RWPE2 (cell line): ENCODE measurements at regions not wholly inside any gene's neighbourhood (a gene's known extent, or its start where the extent isn't known, plus 50 kb on each side); places are given as distances from the start of the nearest gene placed in this dataset.

Experiments
- ATAC-seq: fragments of 200-7000 bp; cut with Tn5 transposase; 3 replicates; pipeline ENCODE4 v1.9.1; 2021; ENCODE audit warnings: low read depth
- DNase-seq: peaks from one replicate; pipeline ENCODE4 v3.0.0-alpha.2; 2020; ENCODE audit warnings: low spot score
- H3K27ac ChIP-seq: fragments of 450-650 bp; 2 replicates; pipeline ENCODE4 v1.5.1; 2017; ENCODE audit warnings: mild to moderate bottlenecking; ENCODE audit not compliant: poor library complexity, severe bottlenecking
- H3K27me3 ChIP-seq: fragments of 250-450 bp; sonication (Bioruptor Pico); 2 replicates; pipeline ENCODE4 v1.5.1; 2021; ENCODE audit warnings: mild to moderate bottlenecking, moderate library complexity; ENCODE audit not compliant: insufficient read depth, poor library complexity, severe bottlenecking
- H3K36me3 ChIP-seq: fragments of 250-450 bp; sonication (Bioruptor Pico); 2 replicates; pipeline ENCODE4 v1.5.1; 2020; ENCODE audit warnings: low read depth, mild to moderate bottlenecking, moderate library complexity
- H3K4me1 ChIP-seq: fragments of 250-450 bp; sonication (Bioruptor Pico); 2 replicates; pipeline ENCODE4 v1.5.1; 2021; ENCODE audit warnings: mild to moderate bottlenecking, moderate library complexity; ENCODE audit not compliant: insufficient read depth, poor library complexity, severe bottlenecking
- H3K4me3 ChIP-seq: fragments of 250-450 bp; sonication (Bioruptor Pico); 2 replicates; pipeline ENCODE4 v1.5.1; 2021; ENCODE audit warnings: mild to moderate bottlenecking, moderate library complexity; ENCODE audit not compliant: severe bottlenecking
- H3K9me3 ChIP-seq: fragments of 250-450 bp; sonication (Bioruptor Pico); 2 replicates; pipeline ENCODE4 v1.5.1; 2021; ENCODE audit warnings: mild to moderate bottlenecking, moderate library complexity; ENCODE audit not compliant: severe bottlenecking
- TF ChIP-seq, protein P1 (sequence below): fragments of 450-650 bp; IDR thresholded peaks from one replicate; pipeline ENCODE4 v1.5.1; 2017; ENCODE audit warnings: mild to moderate bottlenecking, moderate library complexity; ENCODE audit not compliant: poor library complexity, severe bottlenecking

DNA sequence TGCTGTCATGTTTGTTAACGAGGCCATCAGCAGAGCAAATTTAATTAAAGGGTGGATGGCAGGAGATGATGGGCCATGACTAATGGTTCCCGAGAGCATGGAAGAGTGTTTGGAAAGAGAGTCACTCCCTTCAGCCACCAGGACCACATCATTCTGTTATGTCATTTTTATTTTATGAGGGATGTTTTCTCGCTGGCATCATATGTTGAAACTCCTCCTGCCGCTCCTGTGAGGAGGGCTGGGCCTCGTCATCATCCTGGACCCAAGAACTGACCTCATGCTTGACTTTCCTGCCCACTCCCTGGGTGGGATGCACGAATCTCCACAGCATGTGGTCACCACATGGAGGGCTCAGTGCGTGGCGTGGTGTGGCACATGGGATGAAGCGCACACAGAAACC is 86.4 kb upstream of the FRMD1 start:
- no peak for ATAC-seq
- no peak overlapping the region for H3K27ac ChIP-seq

DNA sequence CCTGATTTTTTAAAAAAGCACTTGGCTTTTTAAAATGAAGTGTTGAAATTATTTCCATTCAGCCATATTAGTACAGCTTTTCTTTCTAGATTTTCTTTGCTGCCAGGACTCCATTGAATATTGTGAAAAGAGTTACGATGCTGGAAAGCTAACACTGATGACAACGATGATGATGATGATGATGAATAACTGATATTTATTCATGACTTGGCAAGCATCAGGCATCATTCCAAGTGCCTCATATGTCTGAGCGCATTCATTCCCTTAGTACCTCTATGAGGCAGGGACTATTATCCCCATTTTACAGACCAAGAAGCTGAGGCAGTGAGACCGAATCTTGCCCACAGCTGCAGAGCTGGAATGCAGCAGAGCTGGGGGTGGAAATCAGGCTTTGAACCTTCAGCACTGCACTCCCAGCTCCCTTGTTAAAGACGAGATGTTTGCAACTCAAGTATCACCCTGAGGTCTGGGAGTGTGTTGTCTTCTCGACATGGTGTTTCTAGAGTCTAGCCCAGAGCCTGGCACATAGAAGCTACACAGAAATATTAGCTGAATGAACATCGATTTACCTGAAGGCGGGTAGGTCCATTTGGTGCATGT is 85.5 kb upstream of the FRMD1 start:
- no peaks in the 10 kb centered on the region for H3K4me1 ChIP-seq
- no peak overlapping the region for H3K4me3 ChIP-seq
- DNase-seq = no peak
- H3K36me3 ChIP-seq = no peaks in the 10 kb centered on the region
- H3K9me3 ChIP-seq = no peaks in the 10 kb centered on the region
- H3K27ac ChIP-seq = no peak overlapping the region
- TF ChIP-seq, protein P1, sequence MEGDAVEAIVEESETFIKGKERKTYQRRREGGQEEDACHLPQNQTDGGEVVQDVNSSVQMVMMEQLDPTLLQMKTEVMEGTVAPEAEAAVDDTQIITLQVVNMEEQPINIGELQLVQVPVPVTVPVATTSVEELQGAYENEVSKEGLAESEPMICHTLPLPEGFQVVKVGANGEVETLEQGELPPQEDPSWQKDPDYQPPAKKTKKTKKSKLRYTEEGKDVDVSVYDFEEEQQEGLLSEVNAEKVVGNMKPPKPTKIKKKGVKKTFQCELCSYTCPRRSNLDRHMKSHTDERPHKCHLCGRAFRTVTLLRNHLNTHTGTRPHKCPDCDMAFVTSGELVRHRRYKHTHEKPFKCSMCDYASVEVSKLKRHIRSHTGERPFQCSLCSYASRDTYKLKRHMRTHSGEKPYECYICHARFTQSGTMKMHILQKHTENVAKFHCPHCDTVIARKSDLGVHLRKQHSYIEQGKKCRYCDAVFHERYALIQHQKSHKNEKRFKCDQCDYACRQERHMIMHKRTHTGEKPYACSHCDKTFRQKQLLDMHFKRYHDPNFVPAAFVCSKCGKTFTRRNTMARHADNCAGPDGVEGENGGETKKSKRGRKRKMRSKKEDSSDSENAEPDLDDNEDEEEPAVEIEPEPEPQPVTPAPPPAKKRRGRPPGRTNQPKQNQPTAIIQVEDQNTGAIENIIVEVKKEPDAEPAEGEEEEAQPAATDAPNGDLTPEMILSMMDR = no peak
- no peak for ATAC-seq
- no peaks in the 10 kb centered on the region for H3K27me3 ChIP-seq

More for the DNA sequence above, 86.4 kb upstream of the FRMD1 start:
- H3K36me3 ChIP-seq = no peaks in the 10 kb centered on the region
- TF ChIP-seq, protein P1 = no peak
- H3K4me3 ChIP-seq = no peak overlapping the region
- no peaks in the 10 kb centered on the region for H3K4me1 ChIP-seq
- H3K9me3 ChIP-seq = no peaks in the 10 kb centered on the region
- no peak for DNase-seq
- H3K27me3 ChIP-seq = no peaks in the 10 kb centered on the region

DNA sequence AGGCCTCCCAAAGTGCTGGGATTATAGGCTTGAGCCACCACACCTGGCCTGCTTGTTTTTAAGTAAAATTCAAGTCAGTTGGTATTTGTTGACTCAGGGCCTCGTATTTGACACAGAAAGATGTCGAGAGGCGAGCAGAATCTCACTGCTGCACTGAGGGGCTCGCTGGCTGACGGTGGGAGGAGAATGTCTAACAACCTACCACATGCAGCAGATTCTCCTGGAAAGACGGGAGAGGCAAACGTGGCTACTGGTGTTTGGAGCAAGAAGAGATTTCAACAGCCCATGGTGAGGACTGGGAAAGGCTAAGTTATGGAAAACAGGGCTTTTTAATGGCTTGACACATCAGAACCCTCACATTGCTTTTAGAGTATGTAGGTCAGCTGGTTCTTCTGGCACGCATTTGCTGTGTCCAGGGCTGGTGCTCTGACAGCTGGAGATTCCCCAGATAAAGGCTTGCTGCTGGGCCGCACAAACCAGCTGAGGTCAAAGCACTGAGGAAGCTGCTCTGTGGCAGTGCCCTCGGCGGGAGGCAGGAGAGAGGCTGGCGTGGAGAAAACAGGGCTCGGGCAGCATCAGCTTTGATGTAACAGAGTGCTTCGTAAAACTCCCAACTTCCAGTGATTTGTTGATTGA is 84.2 kb upstream of the FRMD1 start:
- Histone ChIP-seq H3K9me3 (no peaks in the 10 kb centered on the region), H3K27ac (no peak overlapping the region), H3K27me3 (no peaks in the 10 kb centered on the region), H3K36me3 (no peaks in the 10 kb centered on the region), H3K4me1 (no peaks in the 10 kb centered on the region), H3K4me3 (no peak overlapping the region)
- DNase-seq (no peak), ATAC-seq (no peak)
- TF ChIP-seq, protein P1 = no peak

DNA sequence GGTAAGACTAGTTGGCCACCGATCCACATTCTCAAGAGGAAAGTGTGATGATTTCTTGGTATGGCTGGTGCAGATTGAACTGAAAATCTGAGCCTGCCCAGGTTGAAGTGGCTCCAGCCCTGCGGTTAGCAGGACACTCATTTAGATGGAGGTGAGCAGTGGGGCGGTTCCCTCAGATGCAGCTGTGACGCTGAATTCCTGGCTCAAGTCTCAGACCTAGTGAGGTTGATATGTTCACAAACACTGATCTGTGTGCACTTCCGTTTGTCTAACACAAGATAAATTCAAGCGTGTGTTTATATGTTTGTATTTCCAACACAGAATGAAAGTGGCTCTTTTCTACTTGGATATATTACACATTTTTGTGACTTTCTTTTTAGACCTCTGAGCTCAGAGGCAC is 83.4 kb upstream of the FRMD1 start:
- Histone ChIP-seq H3K4me3 (no peak overlapping the region), H3K4me1 (no peaks in the 10 kb centered on the region), H3K36me3 (no peaks in the 10 kb centered on the region), H3K27ac (no peak overlapping the region), H3K27me3 (no peaks in the 10 kb centered on the region), H3K9me3 (no peaks in the 10 kb centered on the region)
- DNase-seq (no peak), ATAC-seq (0 out of 3 replicates have a peak, but pooled peaks have one; percentile 19)
- TF ChIP-seq, protein P1 = no peak

DNA sequence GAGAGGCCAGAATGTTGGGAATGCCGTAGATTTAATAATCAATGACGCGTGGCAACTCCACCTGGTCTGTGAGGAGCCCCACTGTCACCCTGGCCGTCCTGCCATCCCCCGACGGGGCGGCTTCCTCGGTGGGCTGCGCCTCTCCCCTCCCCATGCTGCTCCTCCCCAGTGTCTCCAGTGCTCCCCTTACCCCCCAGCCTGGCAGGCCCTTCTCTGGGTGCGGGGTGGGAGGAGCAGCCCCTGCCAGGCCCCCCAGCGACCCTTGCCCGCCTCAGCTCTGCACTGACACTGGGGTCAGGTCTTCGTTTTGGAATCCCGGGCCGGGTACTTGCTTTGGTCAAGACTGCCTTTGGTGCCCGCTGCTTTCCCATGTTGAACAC is 82.3 kb upstream of the FRMD1 start:
- H3K27ac ChIP-seq = no peak overlapping the region
- ATAC-seq (no peak), DNase-seq (no peak)
- no peak overlapping the region for H3K4me3 ChIP-seq
- TF ChIP-seq, protein P1 = no peak
- no peaks in the 10 kb centered on the region for H3K27me3 ChIP-seq
- no peaks in the 10 kb centered on the region for H3K36me3 ChIP-seq
- no peaks in the 10 kb centered on the region for H3K9me3 ChIP-seq
- H3K4me1 ChIP-seq = peaks cover 4% of the 10 kb centered on the region
